Lung (tissue), 11 donors: ENCODE measurements at regions not wholly inside any gene's neighbourhood (a gene's known extent, or its start where the extent isn't known, plus 50 kb on each side); places are given as distances from the start of the nearest gene placed in this dataset.

Experiments
- ATAC-seq: fragments of 200-7000 bp; cut with Tn5 transposase; one replicate; pipeline ENCODE4 v1.9.1; 2020; ENCODE audit warnings: moderate number of reproducible peaks; ENCODE audit not compliant: insufficient read depth, low FRiP score
- DNase-seq, 3 donors: peaks; one replicate each; pipeline ENCODE4 v3.0.0-alpha.2; 2013 to 2017
- H3K27ac ChIP-seq, 2 donors: one replicate each; pipeline ENCODE4 v1.5.1; 2013; ENCODE audit warnings: mild to moderate bottlenecking in 2 of 2, moderate library complexity in 2 of 2, control low read depth in 1 of 2, inconsistent platforms in 1 of 2, low read depth in 1 of 2, low read length in 1 of 2
- H3K27me3 ChIP-seq, 3 donors: one replicate each; pipeline ENCODE4 v1.5.1; 2013; ENCODE audit warnings: low read length in 2 of 3; ENCODE audit not compliant: control insufficient read depth in 3 of 3, insufficient read depth in 3 of 3
- H3K36me3 ChIP-seq, 4 donors: one replicate each; pipeline ENCODE4 v1.5.1; 2013; ENCODE audit warnings: low read length in 4 of 4, mild to moderate bottlenecking in 1 of 4, moderate library complexity in 1 of 4; ENCODE audit not compliant: control insufficient read depth in 4 of 4, insufficient read depth in 4 of 4
- H3K4me1 ChIP-seq, 5 donors: one replicate each; pipeline ENCODE4 v1.5.1; 2013; ENCODE audit warnings: low read length in 5 of 5, mild to moderate bottlenecking in 2 of 5, moderate library complexity in 1 of 5; ENCODE audit not compliant: control insufficient read depth in 5 of 5, insufficient read depth in 5 of 5
- H3K4me3 ChIP-seq: one replicate; pipeline ENCODE4 v1.5.1; 2013; ENCODE audit warnings: mild to moderate bottlenecking, control low read depth, moderate library complexity
- H3K9ac ChIP-seq, 2 donors: one replicate each; pipeline ENCODE4 v1.5.1; 2013; ENCODE audit warnings: low read length in 2 of 2, control low read depth in 1 of 2; ENCODE audit not compliant: insufficient read depth in 1 of 2
- H3K9me3 ChIP-seq, 4 donors: one replicate each; pipeline ENCODE4 v1.5.1; 2013; ENCODE audit warnings: low read length in 3 of 4, mild to moderate bottlenecking in 1 of 4, moderate library complexity in 1 of 4; ENCODE audit not compliant: control insufficient read depth in 4 of 4, insufficient read depth in 3 of 4
- CTCF ChIP-seq: IDR thresholded peaks from 2 replicates; pipeline ENCODE4 v1.5.1; 2012; ENCODE audit warnings: mild to moderate bottlenecking; ENCODE audit errors: control extremely low read depth, extremely low read depth
- WGBS, 2 donors: extraction: QIAGEN DNeasy Blood & Tissue Kit; methylation state at CpG; one replicate each; pipeline ENCODE4 v1.1.7; 2013; 5-methylcytosine and 5-hydroxymethylcytosine counted together
- donor health status: control.
- donor health status: control.
- donor health status: Bipolar disorder and iron deficiency.
- donor health status: healthy.
- donor health status: DM: yes; HTN: yes; CAD: no.

- no peak for TF ChIP-seq CTCF
These were observed 100.8 kb upstream of the LIPC start for GRCh38 chr15:58330741-58331559.

DNA sequence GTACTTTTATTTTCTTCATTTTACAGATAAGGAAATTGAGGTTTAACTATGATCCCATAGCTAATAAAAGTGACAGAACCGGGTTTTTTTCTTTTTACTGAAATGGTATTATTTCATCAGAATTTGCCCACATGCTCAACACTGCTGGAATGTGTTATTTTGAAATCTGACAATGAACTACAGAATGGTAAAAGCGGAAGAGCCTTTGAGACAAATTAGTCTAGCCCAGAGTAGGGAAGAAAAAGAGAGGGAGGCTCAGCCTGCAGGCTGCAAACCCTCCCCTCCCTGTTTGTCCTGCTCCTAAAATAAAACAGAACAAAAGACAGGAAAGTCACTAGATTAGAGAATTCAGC is 100.3 kb upstream of the LIPC start:
- peak; percentile 2 for ATAC-seq
- Histone ChIP-seq H3K27ac (peak overlapping the region; percentile 74 to 88), H3K4me1 (peaks cover 5 to 34% (median 22%) of the 10 kb centered on the region in 5 donors), H3K27me3 (no peaks in the 10 kb centered on the region), H3K4me3 (no peak overlapping the region), H3K9ac (peak overlapping the region in 1 of 2 donors; percentile 29), H3K36me3 (no peaks in the 10 kb centered on the region), H3K9me3 (peaks cover 0 to 3% (median 0%) of the 10 kb centered on the region in 4 donors)
- TF ChIP-seq CTCF, result no peak
- 13 to 39% methylated on average over 2 of the region's 2 CpGs for WGBS, 2 donors
- no peak for DNase-seq

More at GRCh38 chr15:58330741-58331559, 100.8 kb upstream of the LIPC start:
- peak in 2 of 3 donors; percentile 22 to 39 for DNase-seq
- H3K4me3 ChIP-seq, result no peak overlapping the region
- no peak for ATAC-seq
- WGBS, 2 donors, result 29 to 48% methylated on average over 8 of the region's 8 CpGs
- H3K27me3 ChIP-seq, result no peaks in the 10 kb centered on the region
- peaks cover 5 to 34% (median 22%) of the 10 kb centered on the region in 5 donors for H3K4me1 ChIP-seq
- H3K36me3 ChIP-seq, result no peaks in the 10 kb centered on the region
- no peak overlapping the region for H3K9ac ChIP-seq
- H3K9me3 ChIP-seq, result peaks cover 0 to 3% (median 0%) of the 10 kb centered on the region in 4 donors
- peak overlapping the region; percentile 10 to 75 for H3K27ac ChIP-seq

- DNase-seq (peak; percentile 94 to 98 (median 96)), ATAC-seq (peak; percentile 83)
- Histone ChIP-seq H3K27ac (peak overlapping the region; percentile 88 to 93), H3K4me3 (no peak overlapping the region), H3K4me1 (peaks cover 5 to 34% (median 22%) of the 10 kb centered on the region in 5 donors), H3K9ac (peak overlapping the region in 1 of 2 donors; percentile 43), H3K36me3 (no peaks in the 10 kb centered on the region), H3K27me3 (no peaks in the 10 kb centered on the region), H3K9me3 (peaks cover 0 to 3% (median 0%) of the 10 kb centered on the region in 4 donors)
- TF ChIP-seq CTCF, result no peak
- WGBS, 2 donors, result 5 to 12% methylated on average over 8 of the region's 8 CpGs
These were observed 99.7 kb upstream of the LIPC start for GRCh38 chr15:58331913-58332675.
